NB4 (cell line): ENCODE measurements at regions not wholly inside any gene's neighbourhood (a gene's known extent, or its start where the extent isn't known, plus 50 kb on each side); places are given as distances from the start of the nearest gene placed in this dataset.

ENCODE experiments used
- DNase-seq: peaks from one replicate; pipeline ENCODE4 v3.0.0; 2010; ENCODE audit warnings: low read depth
- H3K4me3 ChIP-seq: one replicate; pipeline ENCODE4 v1.5.1; 2011; ENCODE audit warnings: mild to moderate bottlenecking, low read depth, low read length, moderate library complexity
- CTCF ChIP-seq: IDR thresholded peaks from one replicate; pipeline ENCODE4 v1.5.1; 2012; ENCODE audit warnings: low read depth, low read length
- MAX ChIP-seq: IDR thresholded peaks from 2 replicates; pipeline ENCODE4 v1.6.1; 2011; ENCODE audit warnings: low read depth, low read length
- MYC ChIP-seq: IDR thresholded peaks from 2 replicates; pipeline ENCODE4 v1.6.1; 2011; ENCODE audit warnings: low read depth, low read length
- POLR2A ChIP-seq: IDR thresholded peaks from 2 replicates; pipeline ENCODE4 v1.6.1; 2011; ENCODE audit warnings: mild to moderate bottlenecking; ENCODE audit not compliant: insufficient read length; ENCODE audit errors: extremely low read depth

- no peak for DNase-seq
- TF ChIP-seq MAX (no peak), POLR2A (no peak), MYC (no peak), CTCF (no peak)
- H3K4me3 ChIP-seq, result no peak overlapping the region
Measured at GRCh38 chr9:79470954-79471353, 100.8 kb upstream of the TLE4 start.

GRCh38 chr9:79471580-79472543, 99.9 kb upstream of the TLE4 start:
- TF ChIP-seq POLR2A (no peak), MYC (no peak), CTCF (no peak), MAX (no peak)
- DNase-seq, result peak; percentile 30
- no peak overlapping the region for H3K4me3 ChIP-seq

- DNase-seq, result no peak
- H3K4me3 ChIP-seq, result no peak overlapping the region
- no peak for TF ChIP-seq POLR2A
- no peak for TF ChIP-seq MAX
- no peak for TF ChIP-seq CTCF
- no peak for TF ChIP-seq MYC
Measured at GRCh38 chr9:79473704-79474103, 98.1 kb upstream of the TLE4 start.

GRCh38 chr9:79477241-79477840, 94.4 kb upstream of the TLE4 start:
- TF ChIP-seq MAX (no peak), CTCF (no peak), MYC (no peak), POLR2A (no peak)
- DNase-seq, result no peak
- no peak overlapping the region for H3K4me3 ChIP-seq

GRCh38 chr9:79477955-79478771, 93.6 kb upstream of the TLE4 start:
- DNase-seq, result peak; percentile 35
- no peak for TF ChIP-seq POLR2A
- TF ChIP-seq MYC, result no peak
- no peak for TF ChIP-seq MAX
- peak; percentile 44 for TF ChIP-seq CTCF
- H3K4me3 ChIP-seq, result no peak overlapping the region
